Activated CD8-positive, alpha-beta memory T cell treated with anti-CD3 and anti-CD28 coated beads, Interleukin-2, amount 50 U/mL, for 4 hours (primary cell): ENCODE measurements at regions not wholly inside any gene's neighbourhood (a gene's known extent, or its start where the extent isn't known, plus 50 kb on each side); places are given as distances from the start of the nearest gene placed in this dataset.
"Not testable (repeated sequence)": the region's sequence is repeated elsewhere in the genome, so short reads cannot be mapped to it uniquely, and the experiment has no call there.

Experiments
- DNase-seq: peaks from one replicate; pipeline ENCODE4 v3.0.0-alpha.2; 2020

DNA sequence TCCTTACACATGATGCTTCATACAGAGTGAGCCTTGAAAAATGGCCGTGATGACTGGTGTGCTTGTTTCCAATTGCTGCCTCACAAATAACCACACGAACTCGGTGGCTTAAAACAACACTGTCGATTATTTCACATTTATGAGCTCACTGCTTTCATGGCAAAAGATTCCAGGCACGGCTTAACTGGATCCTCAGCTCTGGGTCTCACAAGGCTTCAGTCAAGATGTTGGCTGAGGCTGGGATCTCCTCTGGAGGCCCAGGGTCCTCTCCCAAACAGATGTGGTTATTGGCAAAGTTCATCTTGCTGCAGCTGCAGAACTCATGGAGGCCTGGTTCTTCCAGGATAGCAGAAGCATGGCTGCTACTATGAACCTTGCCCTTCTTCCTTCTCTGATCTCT lies 144.6 kb downstream of the TFAP2C start:
- DNase-seq, result no peak

DNA sequence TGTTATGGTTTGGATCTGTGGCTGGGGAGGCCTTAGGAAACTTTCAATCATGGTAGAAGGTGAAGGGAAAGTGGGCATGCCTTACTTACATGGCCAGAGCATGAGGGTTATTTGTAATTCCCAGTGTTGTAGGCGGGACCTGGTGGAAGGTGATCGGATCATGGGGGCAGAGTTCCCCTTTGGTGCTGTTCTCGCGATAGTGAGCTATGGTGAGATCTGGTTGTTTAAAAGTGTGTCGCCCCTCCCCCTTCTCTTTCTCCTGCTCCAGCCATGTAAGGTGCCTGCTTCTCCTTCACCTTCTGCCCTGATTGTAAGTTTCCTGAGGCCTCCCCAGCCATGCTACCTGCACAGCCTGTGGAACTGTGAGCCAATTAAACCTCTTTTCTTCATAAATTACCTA lies 145.8 kb downstream of the TFAP2C start:
- DNase-seq, result no peak

DNA sequence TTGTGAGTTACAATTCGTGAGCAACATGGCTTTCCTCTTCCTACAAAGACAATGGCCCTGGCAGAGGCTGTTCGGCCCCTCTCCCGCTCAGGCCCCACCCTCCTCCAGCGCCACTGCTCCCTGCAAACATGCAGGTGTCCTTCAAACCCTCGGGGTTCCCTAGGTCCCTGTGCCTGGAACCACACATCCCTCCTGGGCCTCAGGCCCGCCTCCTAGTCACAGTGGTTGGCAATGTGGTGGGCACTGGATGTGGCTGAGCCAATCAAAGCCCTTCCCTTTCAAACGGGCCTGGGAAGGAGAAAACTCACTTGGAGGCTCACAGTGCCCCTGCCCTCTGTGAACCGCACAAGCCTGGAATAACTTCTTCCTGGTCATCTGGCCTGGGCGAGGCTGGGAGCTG lies 147.2 kb downstream of the TFAP2C start:
- DNase-seq, result no peak

DNA sequence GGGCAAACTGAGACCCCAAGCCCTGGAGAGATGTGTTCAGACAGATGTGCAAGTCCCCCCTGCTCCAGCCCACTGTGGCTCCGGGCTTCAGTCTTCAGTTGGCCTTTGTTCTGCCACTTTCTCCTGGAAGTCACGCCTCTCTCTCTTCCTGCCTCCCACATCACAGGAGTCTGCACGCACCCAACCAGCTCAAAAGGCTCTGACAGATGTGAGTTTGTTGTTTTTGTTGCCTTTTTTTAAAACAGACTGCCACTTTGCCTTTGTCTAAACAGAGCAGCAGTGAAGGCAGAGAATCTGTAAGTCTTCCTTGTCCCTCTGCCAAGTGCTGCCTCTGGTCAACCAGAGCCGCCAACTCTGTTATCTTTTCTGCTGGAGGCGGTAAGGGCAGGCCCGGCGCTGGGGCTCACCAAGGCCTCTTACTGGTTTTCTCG lies 149.7 kb downstream of the TFAP2C start:
- DNase-seq, result no peak

DNA sequence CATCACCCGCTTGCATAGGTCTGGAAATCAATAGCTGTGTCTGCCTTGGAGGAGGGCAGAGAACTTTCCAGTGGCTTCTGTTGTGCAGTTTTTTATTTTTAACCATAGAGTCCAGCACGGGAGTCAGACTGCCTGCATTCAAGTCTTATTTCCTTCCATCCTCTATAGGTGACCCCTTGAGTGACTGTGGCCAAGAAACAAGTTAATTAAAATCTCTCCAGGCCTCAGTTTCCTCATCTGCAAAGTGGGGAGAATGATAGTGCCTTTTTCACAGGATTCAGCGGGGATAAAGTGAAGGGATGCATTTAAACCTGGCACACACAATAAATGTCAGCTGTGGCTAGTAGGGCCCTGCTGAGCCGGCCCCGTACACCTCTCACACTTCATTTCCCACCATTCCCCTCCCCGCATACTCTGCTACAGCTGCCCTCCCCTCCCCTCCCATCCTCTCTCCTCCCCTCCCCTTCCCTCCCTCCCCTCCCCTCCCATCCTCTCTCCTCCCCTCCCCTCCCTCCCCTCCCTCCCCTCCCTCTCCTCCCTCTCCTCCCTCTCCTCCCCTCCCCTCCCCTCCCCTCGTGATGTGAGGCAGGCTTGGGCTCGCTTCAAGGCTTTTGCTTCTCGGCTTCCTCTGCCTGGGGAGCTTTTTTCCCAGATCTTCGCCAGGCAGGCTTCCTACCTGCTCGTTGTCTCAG lies 150.5 kb downstream of the TFAP2C start:
- DNase-seq, result no peak

DNA sequence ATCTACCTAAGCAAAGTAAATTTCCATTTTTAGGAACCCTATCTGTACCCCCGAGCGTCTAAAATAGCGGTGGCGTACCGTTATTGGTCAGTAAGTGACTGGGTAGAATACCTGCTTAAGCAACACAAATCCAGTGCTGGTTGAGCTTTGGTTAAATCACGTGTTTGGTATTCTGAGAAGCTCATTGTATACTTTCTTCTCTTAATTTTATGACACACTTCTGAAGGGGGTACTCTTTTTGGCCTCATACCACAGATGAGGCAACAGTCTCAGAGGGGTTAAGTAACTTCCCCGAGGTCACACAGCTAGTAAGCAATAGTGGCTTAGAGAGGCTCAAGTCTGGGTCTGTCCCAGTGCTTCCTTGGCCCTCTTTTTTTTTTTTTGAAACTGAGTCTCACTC lies 151.2 kb downstream of the TFAP2C start:
- no peak for DNase-seq

DNA sequence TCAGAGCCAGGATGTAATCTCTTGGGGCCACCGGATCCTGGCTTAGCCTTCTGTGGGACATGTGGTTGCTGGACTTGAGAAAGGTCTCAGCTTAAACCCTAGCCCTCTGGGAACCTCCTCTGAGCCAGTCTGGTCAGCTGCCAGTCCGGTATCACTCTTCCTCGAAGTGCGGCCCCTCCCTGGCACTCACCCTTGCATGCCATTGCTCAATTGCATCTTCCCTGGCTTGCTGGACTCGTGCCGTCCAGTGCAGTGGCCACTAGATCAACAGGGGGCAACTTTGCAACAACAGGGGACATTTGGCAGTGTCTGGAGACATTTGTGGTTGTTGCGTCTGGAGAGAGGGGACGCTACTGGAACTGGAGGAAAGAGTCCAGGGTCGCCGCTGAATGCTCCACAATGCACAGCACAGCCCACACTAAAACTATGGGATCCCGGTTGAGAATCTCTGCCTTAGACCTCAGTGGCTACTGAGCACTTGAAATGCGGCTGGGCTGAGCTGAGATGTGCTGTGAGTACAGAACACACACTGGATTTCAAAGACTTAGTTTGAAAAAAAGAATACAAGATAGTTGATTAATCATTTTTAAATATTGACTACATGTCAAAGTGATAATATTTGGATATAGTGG lies 152.1 kb downstream of the TFAP2C start:
- DNase-seq, result no peak

DNA sequence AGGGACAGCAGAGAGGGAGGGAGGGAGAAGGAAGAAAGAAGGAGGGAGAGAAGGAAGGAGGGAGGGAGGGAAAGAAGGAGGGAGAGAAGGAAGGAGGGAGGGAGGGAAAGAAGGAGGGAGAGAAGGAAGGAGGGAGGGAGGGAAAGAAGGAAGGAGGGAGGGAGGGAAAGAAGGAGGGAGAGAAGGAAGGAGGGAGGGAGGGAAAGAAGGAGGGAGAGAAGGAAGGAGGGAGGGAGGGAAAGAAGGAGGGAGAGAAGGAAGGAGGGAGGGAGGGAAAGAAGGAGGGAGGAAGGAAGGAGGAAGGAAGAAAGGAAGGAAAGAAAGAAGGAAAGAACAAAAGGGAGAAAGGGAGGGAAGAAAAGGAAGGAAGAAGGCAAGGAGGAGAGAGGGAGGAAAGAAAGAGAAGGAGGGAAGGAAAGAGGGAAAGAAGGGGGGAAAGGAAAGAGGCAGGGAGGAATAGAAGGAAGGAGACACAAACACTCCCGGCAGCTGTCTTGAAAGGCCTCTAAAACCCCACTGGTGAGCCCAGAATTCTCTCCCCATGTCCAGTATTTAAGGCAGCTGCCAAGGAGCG lies 153.0 kb downstream of the TFAP2C start:
- not testable (repeated sequence) for DNase-seq

DNA sequence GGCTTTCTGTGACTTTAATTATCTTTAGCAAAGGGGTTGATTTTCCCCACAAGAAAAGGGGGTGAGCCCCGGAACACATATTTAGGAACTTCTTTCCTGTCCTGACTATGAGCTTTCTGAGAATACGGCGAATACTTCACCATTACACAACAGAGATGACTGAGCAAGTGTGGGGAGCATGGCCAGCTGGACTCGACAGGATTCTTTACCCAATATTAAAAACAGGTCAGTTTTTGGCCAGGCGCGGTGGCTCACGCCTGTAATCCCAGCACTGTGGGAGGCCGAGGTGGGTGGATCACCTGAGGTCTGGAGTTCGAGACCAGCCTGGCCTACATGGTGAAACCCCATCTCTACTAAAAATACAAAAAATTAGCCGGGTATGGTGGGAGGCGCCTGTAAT lies 153.7 kb downstream of the TFAP2C start:
- not testable (repeated sequence) for DNase-seq

DNA sequence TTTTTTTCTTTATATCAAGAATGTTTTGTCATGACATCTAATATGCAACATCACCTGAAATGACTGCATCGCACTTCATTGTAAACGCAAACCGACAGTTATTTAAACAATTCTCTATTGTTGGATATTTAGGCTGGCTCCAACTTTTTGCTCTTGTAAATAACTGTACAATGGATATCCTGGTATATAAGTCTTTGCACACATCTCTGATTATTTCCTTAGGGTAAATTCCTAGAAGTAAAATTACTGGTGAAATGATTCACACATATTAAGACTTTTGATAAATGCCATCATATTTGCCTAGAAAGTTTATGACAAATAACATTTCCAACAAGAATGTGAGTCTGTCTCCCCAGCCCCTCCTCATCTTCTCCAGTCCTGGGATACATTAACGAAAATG lies 154.7 kb downstream of the TFAP2C start:
- no peak for DNase-seq

DNA sequence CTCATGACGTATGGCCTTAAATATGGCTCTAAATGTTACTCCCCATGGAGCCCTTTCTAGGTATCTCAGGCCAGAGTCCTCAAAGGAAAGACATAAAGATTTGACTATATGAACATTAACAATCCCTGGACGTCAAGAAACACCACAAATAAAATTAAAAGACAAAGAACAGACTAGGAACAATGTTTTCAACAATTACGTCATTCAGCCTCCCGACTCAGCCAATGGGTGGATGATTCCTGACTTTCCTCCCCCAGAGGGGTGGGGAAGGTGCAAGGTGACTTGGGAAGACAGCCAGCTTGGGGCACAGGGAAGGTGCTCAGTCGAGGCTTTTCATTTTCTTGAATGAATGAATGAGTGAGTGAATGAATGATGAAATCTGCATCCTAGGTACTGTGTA lies 157.4 kb downstream of the TFAP2C start:
- no peak for DNase-seq

DNA sequence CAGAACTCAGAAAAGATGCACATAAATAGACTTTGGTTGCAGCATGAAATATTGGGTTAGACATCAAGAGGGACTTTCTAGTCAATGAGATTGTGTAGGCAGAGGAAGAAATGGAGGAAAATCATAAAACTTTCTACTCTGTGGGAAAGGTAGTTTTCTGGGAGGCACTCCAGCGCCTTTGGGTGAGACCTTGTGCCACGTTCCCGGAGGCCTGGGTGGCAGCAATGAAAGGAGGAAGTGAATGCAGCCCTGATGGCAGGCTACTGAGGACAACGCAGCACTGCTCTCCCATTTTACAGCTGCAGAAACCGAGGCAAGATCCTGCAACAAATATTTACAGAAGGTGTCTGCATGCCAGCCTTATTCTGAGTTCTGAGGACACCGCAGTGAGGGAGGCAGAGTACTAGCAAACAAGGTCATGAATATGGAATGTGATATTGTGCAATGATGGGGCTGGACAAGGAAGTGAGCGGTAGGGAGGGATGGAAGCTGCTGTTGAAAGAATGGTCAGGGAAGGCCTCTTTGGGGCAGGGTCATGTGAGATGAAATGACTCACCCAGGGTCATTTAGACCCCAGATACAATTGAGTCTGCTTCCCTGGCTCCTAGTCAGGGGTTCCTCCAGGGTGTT lies 159.1 kb downstream of the TFAP2C start:
- no peak for DNase-seq

DNA sequence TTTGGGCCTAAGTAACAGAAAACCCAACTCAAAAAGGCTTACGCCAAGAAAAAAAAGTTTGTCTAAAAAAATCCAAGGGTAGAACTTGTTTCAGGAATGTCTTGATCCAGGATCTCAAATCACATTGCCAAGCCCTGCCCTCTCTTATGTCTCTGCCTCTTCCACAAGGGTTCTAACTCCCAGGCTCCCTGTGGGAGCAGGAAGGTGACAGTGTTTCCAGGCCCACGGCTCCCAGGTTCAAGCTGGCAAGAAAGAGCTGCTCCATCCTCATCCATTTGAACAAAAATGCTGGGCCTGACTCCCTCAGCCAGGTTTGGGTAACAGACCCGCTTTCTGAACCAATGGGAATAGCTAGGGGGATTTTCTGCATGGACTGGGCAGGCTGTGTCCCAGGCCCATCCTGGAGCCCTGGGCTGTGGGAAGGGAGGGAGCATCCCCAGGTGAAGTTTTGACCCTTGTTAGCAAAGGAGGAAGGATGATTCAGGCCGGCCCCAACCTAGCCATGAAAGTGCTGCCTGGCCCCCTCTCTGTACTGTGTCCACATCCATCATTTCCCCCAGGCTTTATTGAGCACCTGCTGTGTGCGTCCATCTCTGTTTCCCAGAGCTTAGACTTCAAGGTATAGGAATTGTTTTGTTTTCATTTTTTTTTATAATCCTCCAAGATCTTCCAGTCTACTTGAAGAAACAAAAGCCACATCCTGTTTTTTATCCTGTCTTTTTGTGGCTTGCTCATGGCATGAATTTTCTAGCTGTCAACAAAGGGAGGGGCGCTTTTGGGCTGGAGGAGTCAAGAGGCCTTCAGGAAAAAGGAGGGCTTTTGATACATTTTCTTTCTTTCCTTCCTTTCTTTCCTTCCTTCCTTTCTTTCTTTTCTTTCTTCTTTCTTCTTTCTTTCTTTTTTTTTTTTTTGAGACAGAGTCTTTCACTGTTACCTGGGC lies 159.8 kb downstream of the TFAP2C start:
- no peak for DNase-seq

DNA sequence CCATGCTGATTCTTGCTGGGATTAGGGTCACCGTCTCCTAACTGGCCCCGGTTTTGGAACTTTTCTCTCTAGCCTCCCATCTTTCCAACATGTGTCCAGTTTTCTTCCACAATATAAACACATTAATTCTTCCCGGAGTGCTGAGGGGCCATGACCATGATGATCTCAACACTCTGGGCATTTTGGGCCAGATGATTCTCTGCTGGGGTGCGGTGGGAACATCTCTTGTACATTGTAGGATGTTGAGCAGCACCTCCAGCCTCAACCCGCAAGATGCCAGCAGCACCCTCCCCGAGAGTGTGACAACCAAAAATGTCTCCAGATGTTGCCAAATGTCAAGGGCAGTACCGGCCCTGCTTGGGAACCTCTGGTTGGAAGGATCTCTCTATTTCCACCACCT lies 164.8 kb downstream of the TFAP2C start:
- DNase-seq, result no peak

DNA sequence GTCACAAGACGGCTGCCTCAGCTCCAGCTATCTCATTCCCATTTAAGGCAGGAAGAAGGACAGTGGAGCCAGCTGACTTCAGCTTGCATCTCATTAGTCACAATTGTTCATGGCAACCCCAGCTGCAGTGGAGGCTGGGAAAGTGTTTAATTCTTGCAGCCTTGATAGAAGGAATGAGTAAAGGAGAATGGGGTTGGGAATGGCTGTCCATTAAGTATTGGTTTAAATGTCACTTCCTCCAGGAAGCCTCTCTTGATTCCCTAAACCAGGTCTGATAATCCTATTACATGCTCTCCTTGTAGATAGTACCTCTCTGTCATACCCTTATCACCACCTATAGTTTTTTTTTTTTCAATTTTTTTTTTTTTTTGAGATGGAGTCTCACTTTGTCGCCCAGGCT lies 166.4 kb downstream of the TFAP2C start:
- no peak for DNase-seq

DNA sequence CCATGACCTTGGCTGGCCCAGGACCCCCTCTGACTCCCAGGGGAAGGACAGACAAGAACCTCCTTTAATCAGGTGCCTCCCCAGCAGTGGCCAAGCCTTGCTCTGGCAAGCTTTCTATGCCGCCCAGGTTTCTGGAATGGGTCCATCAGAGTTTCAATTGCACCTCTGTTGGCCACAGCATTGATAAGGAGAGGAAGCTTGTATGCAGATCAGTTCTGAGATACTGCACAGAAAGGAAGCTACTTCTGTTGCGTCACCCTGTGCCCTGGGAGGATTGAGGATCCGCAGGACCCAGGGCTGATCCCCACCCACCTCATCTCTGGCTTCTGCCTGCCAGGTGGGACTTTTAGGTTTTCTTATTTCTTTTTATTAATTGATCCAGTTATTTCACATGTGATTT lies 167.2 kb downstream of the TFAP2C start:
- no peak for DNase-seq

DNA sequence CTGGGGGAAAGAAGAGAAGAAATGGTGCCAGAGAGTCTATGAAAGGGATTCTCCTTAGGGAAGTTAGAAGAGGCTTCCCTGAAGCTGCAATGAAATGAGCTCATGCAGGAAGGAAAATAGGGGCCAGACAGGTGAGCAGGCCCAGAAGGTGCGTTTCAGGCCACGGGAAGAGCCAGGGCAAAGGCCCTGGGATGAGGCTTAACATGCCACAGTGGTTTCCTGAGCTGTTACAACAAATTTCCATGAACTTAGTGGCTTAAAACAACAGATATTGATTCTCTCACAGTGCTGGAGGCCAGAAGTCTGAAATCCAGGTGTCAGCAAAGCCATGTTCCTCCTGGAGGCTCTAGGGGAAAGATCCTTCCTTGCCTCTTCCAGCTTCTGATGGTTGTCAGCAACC lies 167.9 kb downstream of the TFAP2C start:
- DNase-seq, result no peak

DNA sequence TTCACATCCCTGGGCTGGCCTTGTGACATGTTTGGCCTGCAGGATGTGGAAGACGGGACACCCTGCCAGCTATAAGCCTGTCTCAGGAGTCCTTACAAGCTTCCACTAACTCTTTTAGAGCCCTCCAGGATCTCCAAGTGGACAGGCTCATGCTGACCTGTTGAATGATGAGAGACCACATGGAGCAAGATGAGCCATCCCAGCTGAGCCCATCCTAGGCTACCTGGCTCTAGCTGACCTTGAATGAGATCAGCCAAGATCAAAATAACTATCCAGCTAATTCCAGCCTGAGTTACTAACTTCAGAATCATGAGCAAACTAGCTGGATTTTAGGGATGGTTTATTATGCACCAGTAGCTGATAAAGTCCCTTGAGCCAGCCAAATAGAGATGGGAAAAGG lies 169.5 kb downstream of the TFAP2C start:
- no peak for DNase-seq

DNA sequence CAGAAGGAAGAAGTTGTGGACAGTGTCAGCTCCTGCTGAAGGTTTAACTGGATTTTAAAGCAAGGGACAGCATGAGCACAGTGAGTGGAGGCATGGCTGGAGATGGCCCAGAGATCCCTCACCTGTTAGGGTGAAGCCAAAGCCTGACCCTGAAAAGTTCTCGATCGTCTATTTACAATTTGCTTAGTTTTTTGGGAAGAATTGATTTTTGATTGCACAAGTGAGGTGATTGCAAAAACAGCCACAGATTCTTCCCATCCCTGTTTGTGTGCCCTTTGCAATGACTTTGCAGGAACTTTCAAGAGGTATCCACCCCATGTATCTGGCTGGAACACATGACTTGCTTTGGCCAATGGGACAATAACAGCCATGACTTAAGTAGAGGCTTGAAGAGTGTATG lies 170.1 kb downstream of the TFAP2C start:
- no peak for DNase-seq

DNA sequence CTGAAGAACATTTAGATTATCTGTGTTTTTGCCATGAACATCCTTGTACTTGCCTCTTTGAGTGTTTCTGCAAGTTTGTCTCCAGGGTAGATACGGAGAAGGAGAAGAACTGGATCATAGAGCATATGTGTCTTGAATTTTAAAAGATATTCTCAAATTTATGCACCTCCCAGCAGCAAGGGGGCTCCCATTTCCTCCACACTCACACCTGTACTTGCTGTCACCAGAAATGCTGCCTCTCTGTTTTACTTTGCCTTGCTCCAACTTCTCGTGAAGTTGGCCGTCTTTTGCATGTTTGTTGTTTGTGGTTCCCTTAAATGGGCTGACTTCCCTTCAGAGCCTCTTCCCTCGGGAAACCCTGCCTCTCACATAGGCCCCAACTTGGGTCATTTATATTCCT lies 171.0 kb downstream of the TFAP2C start:
- DNase-seq, result no peak

DNA sequence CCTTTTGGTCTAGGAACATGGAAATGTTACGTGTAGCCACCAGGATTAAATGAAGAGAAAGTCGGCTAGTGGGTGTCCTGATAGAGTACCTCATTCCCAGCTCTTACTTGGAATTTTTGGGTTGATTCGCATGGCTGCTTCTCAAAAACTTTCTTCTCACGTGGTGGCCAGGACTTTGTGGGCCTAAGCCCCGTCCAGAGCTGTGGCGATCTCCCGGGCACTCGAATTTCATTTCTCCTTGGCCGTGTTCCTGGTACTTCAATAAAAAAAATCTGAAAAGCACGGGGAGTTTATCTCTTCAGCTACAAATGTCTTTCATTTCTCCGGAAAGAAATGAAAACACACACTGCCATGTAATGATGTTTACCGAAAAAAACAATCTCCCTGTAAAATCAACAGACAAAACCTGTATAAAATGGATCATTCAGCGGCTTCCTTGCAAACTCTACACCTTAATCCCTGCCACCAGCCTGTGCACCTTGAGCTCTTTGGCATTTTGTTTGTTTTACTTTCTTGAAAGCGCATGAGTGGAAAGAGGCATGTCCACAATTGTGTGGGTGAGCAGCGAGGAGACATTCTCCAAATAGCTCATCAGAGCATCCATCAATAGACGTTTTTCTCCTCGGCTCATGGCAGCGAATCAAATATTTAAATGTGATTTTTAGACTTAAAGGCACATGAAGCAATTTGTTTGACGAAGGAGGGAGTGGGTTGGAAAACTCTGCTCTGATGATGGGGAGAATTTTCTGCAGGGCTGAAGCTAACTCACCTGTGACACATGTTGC lies 173.1 kb downstream of the TFAP2C start:
- DNase-seq, result no peak

DNA sequence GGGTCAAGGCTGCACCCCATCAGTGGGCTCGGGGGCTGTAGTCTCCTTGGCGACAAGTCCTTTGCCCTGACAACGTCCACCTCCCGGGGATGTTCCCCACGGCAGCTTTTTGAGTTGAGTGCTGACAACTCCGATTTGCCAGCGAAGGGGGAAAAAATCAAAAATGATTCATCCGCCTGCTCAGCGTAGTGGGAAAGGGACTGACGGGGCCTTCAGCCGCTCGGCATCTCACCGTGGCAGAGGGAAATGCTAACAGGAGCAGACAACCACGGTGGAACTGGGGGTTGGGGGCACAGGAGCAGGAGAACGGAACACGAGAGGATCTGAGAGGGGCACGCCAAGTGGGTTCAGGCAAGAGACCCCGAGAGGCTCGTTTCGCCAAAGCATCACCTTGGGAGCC lies 173.7 kb downstream of the TFAP2C start:
- DNase-seq, result no peak
